A549 (cell line): ENCODE measurements at regions not wholly inside any gene's neighbourhood (a gene's known extent, or its start where the extent isn't known, plus 50 kb on each side); places are given as distances from the start of the nearest gene placed in this dataset.

Source experiments
- ATAC-seq, 2 experiments: fragments of 200-7000 bp in 1 of 2; fragments of >200 bp in 1 of 2; cut with Nextera tagmentation in 1 of 2; cut with Tn5 transposase in 1 of 2; 3 replicates each; pipeline versions ENCODE4 v1.8.0 to v1.9.1; 2018 to 2020; ENCODE audit warnings: mild to moderate bottlenecking in 1 of 2, moderate library complexity in 1 of 2
- CTCF ChIA-PET: fragments of 300-600 bp; sonication (Branson Sonifier 250); formaldehyde crosslinking; extraction: SDS; loops from one replicate; lab custom pipeline; 2021; ENCODE audit warnings: antibody characterized with exemption, inconsistent platforms; lab: Yijun Ruan, JAX
- POLR2A ChIA-PET: fragments of 350-600 bp; formaldehyde crosslinking; extraction: SDS; loops from one replicate; lab custom pipeline; 2021; ENCODE audit warnings: antibody characterized with exemption, inconsistent platforms; lab: Yijun Ruan, JAX
- DNase-seq, 2 experiments: peaks; one replicate each; pipeline versions ENCODE4 v3.0.0 to v3.0.0-alpha.2; 2011 to 2016; ENCODE audit warnings: low read depth in 1 of 2, low spot score in 1 of 2
- FAIRE-seq: peaks from 2 replicates; lab custom pipeline; 2011; peaks lifted over from hg19 to GRCh38; lab: Jason Lieb, UNC
- H3K27ac ChIP-seq, 2 experiments: fragments of >200 bp; sonication (Bioruptor Twin); formaldehyde crosslinking; 3 replicates each; pipeline ENCODE4 v1.5.1; 2016 to 2017
- H3K4me1 ChIP-seq: fragments of >200 bp; sonication (Bioruptor Twin); formaldehyde crosslinking; 3 replicates; pipeline ENCODE4 v1.6.1; 2016
- H3K4me2 ChIP-seq: fragments of >200 bp; sonication (Bioruptor Twin); formaldehyde crosslinking; 3 replicates; pipeline ENCODE4 v1.6.1; 2016
- H3K4me3 ChIP-seq: fragments of >200 bp; sonication (Bioruptor Twin); formaldehyde crosslinking; 3 replicates; pipeline ENCODE4 v1.5.1; 2016
- H3K9me3 ChIP-seq: fragments of >200 bp; sonication (Bioruptor Twin); formaldehyde crosslinking; 3 replicates; pipeline ENCODE4 v1.6.1; 2016
- BCL3 ChIP-seq: fragments of >200 bp; sonication (Bioruptor Twin); formaldehyde crosslinking; IDR thresholded peaks from 3 replicates; pipeline ENCODE4 v1.6.1; 2016
- BHLHE40 ChIP-seq: IDR thresholded peaks from 2 replicates; pipeline ENCODE4 v1.6.1; 2012; ENCODE audit warnings: low read depth, low read length, inconsistent platforms
- CHD4 ChIP-seq: fragments of 200-600 bp; sonication (generic); IDR thresholded peaks from 2 replicates; pipeline ENCODE4 v1.6.1; 2016; ENCODE audit warnings: antibody characterized with exemption, mild to moderate bottlenecking, borderline replicate concordance
- CTCF ChIP-seq: fragments of >200 bp; sonication (Bioruptor Twin); formaldehyde crosslinking; IDR thresholded peaks from 3 replicates; pipeline ENCODE4 v1.5.1; 2016
- E2F6 ChIP-seq: IDR thresholded peaks from 2 replicates; pipeline ENCODE4 v1.6.1; 2012; ENCODE audit warnings: low read depth, borderline replicate concordance
- EP300 ChIP-seq, 2 experiments: fragments of >200 bp; sonication (Bioruptor Twin); formaldehyde crosslinking; IDR thresholded peaks; 2 replicates in 1 of 2; 3 replicates in 1 of 2; pipeline ENCODE4 v1.6.1; 2016 to 2017
- FOSB ChIP-seq: fragments of 250-450 bp; sonication (Bioruptor Pico); IDR thresholded peaks from 2 replicates; pipeline ENCODE4 v1.5.0; 2020; ENCODE audit warnings: mild to moderate bottlenecking, moderate library complexity
- FOSL2 ChIP-seq, 2 experiments: fragments of 450-650 bp in 1 of 2; fragments of >200 bp in 1 of 2; sonication (Bioruptor Twin) in 1 of 2; formaldehyde crosslinking; IDR thresholded peaks; 2 replicates each; pipeline versions ENCODE4 v1.5.0 to v1.6.1; 2016 to 2020; ENCODE audit warnings: mild to moderate bottlenecking in 1 of 2, moderate library complexity in 1 of 2
- HDAC2 ChIP-seq: fragments of 200-600 bp; sonication (generic); IDR thresholded peaks from 2 replicates; pipeline ENCODE4 v1.6.1; 2016
- HES2 ChIP-seq: fragments of >200 bp; sonication (Bioruptor Twin); formaldehyde crosslinking; IDR thresholded peaks from 2 replicates; pipeline ENCODE4 v1.6.1; 2016
- HOXB13 ChIP-seq: fragments of 250-450 bp; sonication (Bioruptor Pico); IDR thresholded peaks from 2 replicates; pipeline ENCODE4 v1.5.0; 2020; ENCODE audit warnings: low read depth, mild to moderate bottlenecking, moderate library complexity
- HOXB5 ChIP-seq: fragments of 250-450 bp; sonication (Bioruptor Pico); IDR thresholded peaks from 2 replicates; pipeline ENCODE4 v1.5.0; 2020; ENCODE audit warnings: mild to moderate bottlenecking, moderate library complexity
- KDM1A ChIP-seq: fragments of 200-600 bp; sonication (generic); IDR thresholded peaks from 2 replicates; pipeline ENCODE4 v1.6.1; 2016; ENCODE audit warnings: low read depth, mild to moderate bottlenecking
- KDM5A ChIP-seq: fragments of 200-600 bp; sonication (generic); IDR thresholded peaks from 2 replicates; pipeline ENCODE4 v1.6.1; 2016; ENCODE audit warnings: antibody characterized with exemption, mild to moderate bottlenecking
- MAZ ChIP-seq: fragments of 150-350 bp; IDR thresholded peaks from 2 replicates; pipeline ENCODE4 v1.6.1; 2014; ENCODE audit warnings: antibody characterized with exemption, low read depth, low read length, borderline replicate concordance
- MYC ChIP-seq: IDR thresholded peaks from 2 replicates; pipeline ENCODE4 v1.6.1; 2012; ENCODE audit warnings: mild to moderate bottlenecking, inconsistent platforms, low read length, improper control_type of control experiment, borderline replicate concordance
- NPAS2 ChIP-seq: fragments of 250-450 bp; sonication (Bioruptor Pico); IDR thresholded peaks from 2 replicates; pipeline ENCODE4 v1.8.0; 2022; ENCODE audit warnings: mild to moderate bottlenecking, moderate library complexity, borderline replicate concordance
- RAD21 ChIP-seq, 2 experiments: fragments of >200 bp in 1 of 2; sonication (Bioruptor Twin) in 1 of 2; formaldehyde crosslinking in 1 of 2; IDR thresholded peaks in 1 of 2; conservative IDR thresholded peaks in 1 of 2; 2 replicates in 1 of 2; 3 replicates in 1 of 2; pipeline ENCODE4 v1.6.1; 2012 to 2018; ENCODE audit warnings: inconsistent platforms in 1 of 2
- RARB ChIP-seq: fragments of 250-450 bp; sonication (Bioruptor Pico); IDR thresholded peaks from 2 replicates; pipeline ENCODE4 v1.8.0; 2021; ENCODE audit warnings: mild to moderate bottlenecking, moderate library complexity
- REST ChIP-seq: fragments of 200-600 bp; sonication (generic); IDR thresholded peaks from 2 replicates; pipeline ENCODE4 v1.6.1; 2016; ENCODE audit warnings: antibody characterized with exemption, mild to moderate bottlenecking, moderate library complexity
- RFX5 ChIP-seq: fragments of 450-650 bp; IDR thresholded peaks from 2 replicates; pipeline ENCODE4 v1.7.1; 2014; ENCODE audit warnings: antibody characterized with exemption, mild to moderate bottlenecking, moderate library complexity
- RNF2 ChIP-seq: fragments of 200-600 bp; sonication (generic); IDR thresholded peaks from 2 replicates; pipeline ENCODE4 v1.6.1; 2016; ENCODE audit warnings: low read depth, mild to moderate bottlenecking, antibody characterized with exemption, moderate library complexity, borderline replicate concordance
- TP53 ChIP-seq: fragments of 250-450 bp; sonication (Bioruptor Pico); IDR thresholded peaks from 2 replicates; pipeline ENCODE4 v1.5.0; 2021; ENCODE audit warnings: mild to moderate bottlenecking, moderate library complexity
- ZNF302 ChIP-seq: fragments of 250-450 bp; sonication (Bioruptor Pico); IDR thresholded peaks from 2 replicates; pipeline ENCODE4 v1.9.0; 2021; ENCODE audit warnings: inconsistent platforms, mild to moderate bottlenecking, moderate library complexity
- WGBS: methylation state at CpG from one replicate; pipeline ENCODE4 v1.1.6; 2017; ENCODE audit errors: missing lambda C conversion rate; 5-methylcytosine and 5-hydroxymethylcytosine counted together

- POLR2A ChIA-PET = no interaction called here
- no peak for FAIRE-seq
- H3K4me1 ChIP-seq = no peaks in the 10 kb centered on the region
- WGBS = 12% methylated on average over 2 of the region's 2 CpGs
- ATAC-seq = no peak
- H3K4me2 ChIP-seq = no peak overlapping the region
- CTCF ChIA-PET = no interaction called here
- no peak overlapping the region for H3K4me3 ChIP-seq
- no peak for DNase-seq
- TF ChIP-seq MAZ (no peak), CTCF (no peak), FOSB (CRISPR knock-in tag) (no peak), HOXB13 (CRISPR knock-in tag) (no peak), MYC (no peak), REST (no peak), RAD21 (conservative IDR thresholded peaks at IDR 0.05 in 1 of 2, IDR thresholded peaks at IDR 0.05 in 1 of 2) (no peak), TP53 (CRISPR knock-in tag) (no peak)
- H3K27ac ChIP-seq = no peak overlapping the region
- H3K9me3 ChIP-seq = no peaks in the 10 kb centered on the region
Measured at GRCh38 chr11:22461626-22462025, 123.4 kb downstream of the SLC17A6 start.

- FAIRE-seq = no peak
- Histone ChIP-seq H3K4me3 (no peak overlapping the region), H3K4me2 (no peak overlapping the region), H3K9me3 (no peaks in the 10 kb centered on the region), H3K4me1 (no peaks in the 10 kb centered on the region), H3K27ac (no peak overlapping the region)
- no peak for ATAC-seq
- 29% methylated on average over 3 of the region's 3 CpGs for whole genome bisulfite sequencing
- no peak for DNase-seq
- ChIA-PET CTCF (no interaction called here), POLR2A (no interaction called here)
- no peak for TF ChIP-seq KDM1A
- TF ChIP-seq RFX5 = no peak
- no peak for TF ChIP-seq HOXB5
- no peak for TF ChIP-seq RNF2
- no peak for TF ChIP-seq HDAC2
- TF ChIP-seq HOXB13 (CRISPR knock-in tag) = no peak
- TF ChIP-seq, all 56 proteins: peak for 0
Measured at GRCh38 chr11:22460181-22460580, 122.0 kb downstream of the SLC17A6 start.

- 15% methylated on average over 3 of the region's 3 CpGs for WGBS
- no peaks in the 10 kb centered on the region for H3K4me1 ChIP-seq
- no peak overlapping the region for H3K27ac ChIP-seq
- no peaks in the 10 kb centered on the region for H3K9me3 ChIP-seq
- ATAC-seq = no peak
- no peak for FAIRE-seq
- ChIA-PET CTCF (no interaction called here), POLR2A (no interaction called here)
- no peak for TF ChIP-seq RARB (CRISPR knock-in tag)
- TF ChIP-seq CHD4 = no peak
- no peak for TF ChIP-seq KDM5A
- no peak for TF ChIP-seq HDAC2
- no peak for TF ChIP-seq ZNF302 (CRISPR knock-in tag)
- TF ChIP-seq NPAS2 (CRISPR knock-in tag) = no peak
- TF ChIP-seq FOSL2 (IDR thresholded peaks at IDR 0.05) = no peak
- TF ChIP-seq FOSL2 (CRISPR knock-in tag; IDR thresholded peaks at IDR 0.05) = no peak
- no peak for TF ChIP-seq BCL3
- TF ChIP-seq BHLHE40 = no peak
- no peak for TF ChIP-seq EP300 (IDR thresholded peaks at IDR 0.05)
- no peak for TF ChIP-seq HES2
- no peak for TF ChIP-seq E2F6
- DNase-seq = no peak
- H3K4me2 ChIP-seq = no peak overlapping the region
- no peak overlapping the region for H3K4me3 ChIP-seq
Measured at GRCh38 chr11:22459048-22459447, 120.9 kb downstream of the SLC17A6 start.
